ENCODE measurements at regions not wholly inside any gene's neighbourhood (a gene's known extent, or its start where the extent isn't known, plus 50 kb on each side); places are given as distances from the start of the nearest gene placed in this dataset.
A peak's percentile ranks its signal among the peaks of the same experiment; 100 is the strongest.

DNA sequence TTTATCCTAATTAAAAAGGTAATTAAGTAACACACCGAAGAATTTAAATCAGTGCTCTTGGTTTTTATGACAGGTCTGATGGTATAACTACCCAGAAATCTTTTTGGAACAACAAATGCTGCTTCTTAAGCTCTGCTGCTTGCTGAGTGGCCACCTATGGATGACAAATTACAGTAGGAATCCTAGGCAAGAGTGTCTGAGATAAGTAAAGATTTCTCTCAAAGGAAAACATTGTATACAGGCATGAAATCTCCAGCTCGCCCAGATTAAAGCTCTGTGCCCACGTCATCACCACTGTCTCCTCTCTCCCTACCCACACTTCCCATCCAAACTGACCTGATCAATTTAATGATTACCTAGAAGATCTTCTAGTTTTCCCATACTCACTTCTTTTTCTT is 1083.0 kb upstream of the MAP3K7 start:
- peaks cover 0 to 7% (median 0%) of the 10 kb centered on the region in 12 donors for H3K4me1 ChIP-seq
- 36 to 39% (median 38%) methylated on average over 3 of the region's 3 CpGs for WGBS, 4 donors
- H3K27me3 ChIP-seq = no peaks in the 10 kb centered on the region
- H3K27ac ChIP-seq = no peak overlapping the region
- no peak overlapping the region for H3K4me3 ChIP-seq
- DNase-seq (no peak), ATAC-seq (no peak)
- TF ChIP-seq POLR2A (IDR thresholded peaks at IDR 0.05) = no peak
- TF ChIP-seq, protein P1, sequence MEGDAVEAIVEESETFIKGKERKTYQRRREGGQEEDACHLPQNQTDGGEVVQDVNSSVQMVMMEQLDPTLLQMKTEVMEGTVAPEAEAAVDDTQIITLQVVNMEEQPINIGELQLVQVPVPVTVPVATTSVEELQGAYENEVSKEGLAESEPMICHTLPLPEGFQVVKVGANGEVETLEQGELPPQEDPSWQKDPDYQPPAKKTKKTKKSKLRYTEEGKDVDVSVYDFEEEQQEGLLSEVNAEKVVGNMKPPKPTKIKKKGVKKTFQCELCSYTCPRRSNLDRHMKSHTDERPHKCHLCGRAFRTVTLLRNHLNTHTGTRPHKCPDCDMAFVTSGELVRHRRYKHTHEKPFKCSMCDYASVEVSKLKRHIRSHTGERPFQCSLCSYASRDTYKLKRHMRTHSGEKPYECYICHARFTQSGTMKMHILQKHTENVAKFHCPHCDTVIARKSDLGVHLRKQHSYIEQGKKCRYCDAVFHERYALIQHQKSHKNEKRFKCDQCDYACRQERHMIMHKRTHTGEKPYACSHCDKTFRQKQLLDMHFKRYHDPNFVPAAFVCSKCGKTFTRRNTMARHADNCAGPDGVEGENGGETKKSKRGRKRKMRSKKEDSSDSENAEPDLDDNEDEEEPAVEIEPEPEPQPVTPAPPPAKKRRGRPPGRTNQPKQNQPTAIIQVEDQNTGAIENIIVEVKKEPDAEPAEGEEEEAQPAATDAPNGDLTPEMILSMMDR (IDR thresholded peaks at IDR 0.05) = no peak
- intact Hi-C loops (cut with DNase I) = no loop called here
- H3K36me3 ChIP-seq = no peaks in the 10 kb centered on the region
- H3K9me3 ChIP-seq = no peaks in the 10 kb centered on the region

DNA sequence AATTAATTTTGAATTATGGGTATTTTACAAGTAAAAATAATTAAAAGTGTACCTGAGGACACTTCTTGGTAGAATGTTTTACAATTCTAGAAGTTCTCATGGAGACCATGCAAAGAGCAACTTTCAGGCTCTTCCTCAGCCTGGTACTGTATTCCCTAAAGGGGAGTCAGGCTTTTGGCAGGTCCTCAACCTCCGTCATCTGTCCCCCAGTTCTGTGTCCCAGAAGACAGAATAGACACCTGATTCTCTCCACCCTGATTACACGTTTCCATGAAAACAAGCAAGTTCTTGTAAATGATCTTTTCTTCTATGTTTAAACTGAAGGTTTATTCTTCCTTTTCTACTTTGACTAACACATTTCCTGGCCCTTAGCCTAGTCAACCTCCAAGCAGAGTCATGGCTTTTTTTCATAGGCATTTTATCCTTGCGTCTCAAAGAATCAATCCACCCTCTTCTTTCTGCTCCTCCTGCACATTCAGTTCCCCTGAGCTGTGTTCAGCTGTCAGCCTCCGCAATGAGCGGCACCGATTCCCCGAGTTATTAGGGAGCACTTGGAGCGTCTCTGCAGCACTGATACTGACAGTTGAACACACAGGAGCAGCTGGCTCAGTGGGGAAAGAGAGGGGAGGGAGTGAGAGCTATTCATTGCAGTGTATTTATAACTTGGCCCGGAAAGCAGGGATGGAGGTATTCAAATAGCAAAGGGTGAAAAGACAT is 1082.4 kb upstream of the MAP3K7 start:
- intact Hi-C loops (cut with DNase I) = no loop called here
- H3K4me1 ChIP-seq = peaks cover 0 to 7% (median 0%) of the 10 kb centered on the region in 12 donors
- H3K27ac ChIP-seq = no peak overlapping the region
- TF ChIP-seq, protein P1 (IDR thresholded peaks at IDR 0.05) = no peak
- no peak for TF ChIP-seq POLR2A (IDR thresholded peaks at IDR 0.05)
- no peak overlapping the region for H3K4me3 ChIP-seq
- ATAC-seq = peak in 3 of 4 donors; percentile 43 to 75 (median 47)
- no peaks in the 10 kb centered on the region for H3K36me3 ChIP-seq
- H3K9me3 ChIP-seq = no peaks in the 10 kb centered on the region
- WGBS, 4 donors = 26 to 42% (median 36%) methylated on average over 9 of the region's 9 CpGs
- H3K27me3 ChIP-seq = no peaks in the 10 kb centered on the region
- no peak for DNase-seq

GRCh38 chr6:91667596-91667995 is 1080.7 kb upstream of the MAP3K7 start:
- ATAC-seq = no peak
- intact Hi-C loops (cut with DNase I) = no loop called here
- H3K4me3 ChIP-seq = no peak overlapping the region
- H3K27ac ChIP-seq = no peak overlapping the region
- DNase-seq = no peak
- H3K36me3 ChIP-seq = no peaks in the 10 kb centered on the region
- WGBS, 4 donors = 84 to 92% (median 86%) methylated on average over 4 of the region's 4 CpGs
- no peaks in the 10 kb centered on the region for H3K27me3 ChIP-seq
- TF ChIP-seq, protein P1 (IDR thresholded peaks at IDR 0.05) = no peak
- TF ChIP-seq POLR2A (IDR thresholded peaks at IDR 0.05) = no peak
- H3K9me3 ChIP-seq = no peaks in the 10 kb centered on the region
- peaks cover 0 to 7% (median 0%) of the 10 kb centered on the region in 12 donors for H3K4me1 ChIP-seq

- ATAC-seq = no peak
- intact Hi-C loops (cut with DNase I) = no loop called here
- Histone ChIP-seq H3K27ac (no peak overlapping the region), H3K9me3 (no peaks in the 10 kb centered on the region), H3K4me1 (peaks cover 0 to 5% (median 0%) of the 10 kb centered on the region in 12 donors), H3K27me3 (no peaks in the 10 kb centered on the region), H3K4me3 (no peak overlapping the region), H3K36me3 (no peaks in the 10 kb centered on the region)
- DNase-seq = no peak
- WGBS, 4 donors = 83 to 88% (median 87%) methylated on average over 2 of the region's 2 CpGs
- TF ChIP-seq, protein P1 (IDR thresholded peaks at IDR 0.05) = no peak
- no peak for TF ChIP-seq POLR2A (IDR thresholded peaks at IDR 0.05)
Observed at GRCh38 chr6:91664327-91664959, 1077.6 kb upstream of the MAP3K7 start.
